Breast epithelium (tissue), 3 donors: ENCODE measurements at regions not wholly inside any gene's neighbourhood (a gene's known extent, or its start where the extent isn't known, plus 50 kb on each side); places are given as distances from the start of the nearest gene placed in this dataset.

Experiments used
- CTCF ChIP-seq, 3 donors: fragments of 450-650 bp; IDR thresholded peaks; one replicate each; pipeline ENCODE4 v1.5.1; 2016 to 2017; ENCODE audit warnings: antibody characterized with exemption in 3 of 3, mild to moderate bottlenecking in 3 of 3, moderate library complexity in 3 of 3
- POLR2AphosphoS5 ChIP-seq, 3 donors: sonication (generic); formaldehyde crosslinking; IDR thresholded peaks; one replicate each; pipeline ENCODE4 v1.6.1; 2017; ENCODE audit warnings: antibody characterized with exemption in 3 of 3

DNA sequence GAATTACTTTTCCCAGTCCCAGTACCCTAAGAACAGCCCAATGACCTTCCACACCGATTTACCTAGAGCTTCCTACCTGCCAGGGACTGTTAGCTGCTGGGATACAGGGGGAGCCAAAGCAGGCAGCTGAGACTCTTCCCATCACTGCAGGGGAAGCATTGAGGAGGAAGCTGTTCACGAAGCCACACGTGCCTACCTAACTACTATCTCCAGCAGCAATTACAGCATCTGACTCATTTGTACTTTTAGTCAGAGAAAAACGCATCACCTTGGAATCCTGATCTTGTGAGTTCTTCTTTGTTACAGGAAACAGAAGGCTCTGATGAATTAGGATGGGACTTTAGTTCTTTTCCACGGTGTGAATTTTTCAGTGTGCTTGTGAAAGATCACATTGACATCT, 113.7 kb upstream of the DHX40 start:
- TF ChIP-seq CTCF (IDR thresholded peaks at IDR 0.05) (no peak), POLR2AphosphoS5 (IDR thresholded peaks at IDR 0.05) (no peak)
